HG02623 (cell line): ENCODE measurements at regions not wholly inside any gene's neighbourhood (a gene's known extent, or its start where the extent isn't known, plus 50 kb on each side); places are given as distances from the start of the nearest gene placed in this dataset.
"Not testable (repeated sequence)": the region's sequence is repeated elsewhere in the genome, so short reads cannot be mapped to it uniquely, and the experiment has no call there.

Experiments
- ATAC-seq: cut with Tn5 transposase; IDR thresholded peaks from one replicate; pipeline ENCODE4 v1.9.1; 2021; ENCODE audit warnings: moderate library complexity; ENCODE audit not compliant: unreplicated experiment

DNA sequence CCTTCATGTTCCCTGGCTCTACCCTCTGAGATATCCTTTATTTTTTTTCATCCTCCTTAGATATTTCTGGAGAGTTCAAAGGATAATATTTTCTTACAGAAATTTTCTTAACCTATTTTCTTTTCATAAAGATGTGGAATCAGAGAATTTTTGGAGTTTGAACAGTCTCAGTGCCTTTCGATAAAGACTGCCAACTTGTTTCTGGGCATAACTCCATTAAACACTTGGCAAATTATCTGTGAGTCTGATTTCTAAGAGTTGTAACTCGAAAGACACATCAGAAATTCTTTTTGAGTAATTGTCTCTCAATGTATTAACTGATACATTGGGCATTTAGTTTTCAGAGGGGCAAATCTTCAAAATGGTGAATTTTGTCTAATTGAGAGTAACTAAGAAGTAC is 1255.6 kb downstream of the NCAM2 start:
- no peak for ATAC-seq

DNA sequence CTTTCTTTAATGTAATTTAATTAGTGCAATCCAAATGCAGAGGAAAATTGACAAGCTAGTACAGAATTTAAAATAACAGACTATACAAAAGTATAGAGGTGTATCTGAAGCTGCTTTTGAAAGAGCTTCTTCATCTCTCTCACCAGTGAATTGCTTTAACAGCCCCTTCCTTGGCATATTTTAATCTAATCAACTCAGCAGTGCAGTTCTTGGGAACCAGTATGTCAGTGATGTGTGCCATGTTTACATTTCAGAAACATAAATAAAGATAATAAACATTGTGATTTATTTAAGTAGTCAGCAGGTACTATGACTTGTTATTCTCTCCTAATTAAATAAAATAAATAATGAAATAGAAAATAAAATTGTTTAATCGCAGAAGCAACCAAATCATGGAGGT is 1260.6 kb downstream of the NCAM2 start:
- ATAC-seq, result no peak

DNA sequence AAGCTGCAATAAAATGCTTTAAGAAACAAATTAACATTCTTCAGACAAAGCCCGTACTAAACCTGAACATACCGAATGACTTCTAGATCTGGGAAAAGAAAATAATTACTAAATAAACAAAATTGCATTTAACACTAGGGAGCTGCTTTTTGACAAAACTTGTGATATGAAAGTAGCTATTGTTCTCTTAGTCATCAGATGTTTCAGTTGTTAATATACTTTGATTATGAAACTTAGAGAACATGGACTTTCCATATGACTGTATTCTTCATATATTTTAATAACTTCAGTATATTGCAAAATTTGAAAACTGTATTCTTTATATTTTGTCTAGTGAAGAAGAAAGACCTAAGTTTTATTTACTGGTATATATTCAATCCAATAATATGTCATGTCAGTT is 1262.1 kb downstream of the NCAM2 start:
- ATAC-seq, result no peak

- no peak for ATAC-seq
These were observed 1265.7 kb downstream of the NCAM2 start for GRCh38 chr21:22263890-22264289.

GRCh38 chr21:22277341-22277740 is 1279.1 kb downstream of the NCAM2 start:
- ATAC-seq, result no peak

GRCh38 chr21:22278366-22278765 is 1280.2 kb downstream of the NCAM2 start:
- no peak for ATAC-seq

GRCh38 chr21:22280851-22281250 is 1282.6 kb downstream of the NCAM2 start:
- ATAC-seq, result no peak

DNA sequence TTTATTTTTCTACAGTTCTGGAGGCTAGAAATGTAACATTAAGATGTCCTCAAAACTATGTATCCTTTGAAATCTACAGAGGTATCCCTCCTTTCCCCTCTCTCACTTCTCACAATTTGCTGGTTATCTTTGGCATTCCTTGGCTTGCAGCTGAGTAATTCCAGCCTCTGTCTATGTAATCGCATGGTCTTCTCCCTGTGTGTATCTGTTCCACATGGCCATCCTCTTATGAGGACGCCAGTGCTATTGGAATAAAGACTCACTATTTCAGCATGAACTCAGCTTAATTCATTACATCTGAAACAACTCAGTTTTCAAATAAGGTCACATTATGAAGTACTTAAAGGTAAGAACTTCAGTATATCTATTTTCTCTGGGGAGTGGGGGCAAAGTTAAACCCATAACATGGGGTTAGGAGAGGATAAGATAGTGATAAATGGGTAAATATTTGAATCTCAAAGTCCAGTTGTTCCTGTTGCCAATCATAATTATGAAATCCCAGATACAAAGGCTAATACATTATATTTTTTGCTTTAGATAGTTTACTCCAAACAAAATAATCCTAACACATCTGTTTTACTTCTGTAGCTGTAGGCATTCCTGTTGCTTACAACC is 1290.8 kb downstream of the NCAM2 start:
- ATAC-seq, result no peak

GRCh38 chr21:22292144-22292543 is 1293.9 kb downstream of the NCAM2 start:
- no peak for ATAC-seq

DNA sequence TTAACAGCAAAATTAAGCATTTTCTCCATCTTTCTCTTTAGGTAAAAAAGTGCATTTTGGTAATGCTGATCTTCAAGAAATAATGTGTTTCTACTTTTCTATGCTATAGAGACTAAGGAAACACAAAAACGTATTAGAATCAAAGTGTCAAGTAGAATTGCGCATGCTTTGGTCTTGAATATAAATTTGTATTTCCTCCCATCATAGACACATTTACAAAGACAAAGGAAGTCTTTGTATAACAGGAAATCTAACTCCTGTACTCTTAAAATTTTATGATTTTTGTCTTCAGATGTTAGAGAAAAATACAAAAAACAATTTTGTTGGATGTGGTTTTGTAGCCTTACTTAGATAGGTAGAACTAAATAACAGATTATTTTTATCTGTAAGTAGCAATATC is 1299.4 kb downstream of the NCAM2 start:
- ATAC-seq, result no peak

- no peak for ATAC-seq
These were observed 1313.7 kb downstream of the NCAM2 start for GRCh38 chr21:22311741-22312462.

DNA sequence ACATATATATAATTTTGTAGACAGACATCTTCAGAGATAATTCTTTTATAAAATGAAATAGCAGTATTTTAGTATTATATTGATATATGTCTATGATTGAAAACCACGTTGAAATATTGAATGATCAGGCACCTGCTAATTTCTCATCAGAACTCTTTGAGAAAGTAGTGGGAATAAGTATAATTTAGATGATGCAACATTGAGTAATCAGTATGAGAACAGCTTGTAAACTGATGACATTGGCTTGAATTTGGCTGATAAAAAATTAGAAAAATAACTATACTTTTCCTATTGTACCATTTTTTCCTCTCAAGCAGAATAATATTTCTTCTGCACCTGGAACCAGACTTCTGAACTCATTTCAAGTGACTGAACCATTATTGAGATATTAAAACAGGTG is 1316.8 kb downstream of the NCAM2 start:
- no peak for ATAC-seq

DNA sequence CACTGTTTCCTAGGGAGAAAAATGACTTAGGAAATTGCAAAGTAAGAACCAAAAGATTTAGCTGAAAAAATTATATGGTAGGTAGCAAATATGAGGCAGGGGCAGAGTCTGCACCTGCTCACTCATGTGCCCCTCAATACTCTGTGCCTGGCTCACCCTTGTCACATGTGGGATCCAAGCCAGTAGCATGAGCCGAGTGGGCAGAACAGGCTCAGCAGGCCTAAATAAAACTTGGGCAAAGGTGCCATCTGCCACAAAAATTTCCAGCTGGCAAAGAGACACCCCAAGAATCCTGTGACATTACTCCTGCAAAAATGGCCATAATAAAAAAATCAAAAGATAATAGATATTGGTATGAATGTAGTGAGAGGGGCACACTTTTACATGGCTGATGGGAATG is 1321.2 kb downstream of the NCAM2 start:
- no peak for ATAC-seq

DNA sequence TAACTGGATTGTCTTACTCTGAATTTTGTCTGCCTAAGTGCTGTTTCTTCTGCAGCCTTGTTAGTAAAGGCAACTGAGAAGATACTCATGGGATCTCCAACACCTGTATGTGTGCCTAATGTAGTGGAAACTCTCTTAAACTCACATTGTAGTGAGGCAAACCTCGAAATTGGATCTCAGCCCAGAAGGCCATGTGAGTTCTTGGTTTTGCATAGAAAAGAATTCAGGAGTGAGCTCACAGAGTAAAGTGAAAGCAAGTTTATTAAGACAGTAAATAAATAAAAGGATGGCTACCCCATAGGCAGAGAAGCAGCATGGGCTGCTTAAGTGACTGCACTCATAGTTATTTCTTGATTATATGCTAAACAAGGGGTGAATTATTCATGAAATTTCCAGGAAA is 1344.7 kb downstream of the NCAM2 start:
- no peak for ATAC-seq

GRCh38 chr21:22343303-22343702 is 1345.1 kb downstream of the NCAM2 start:
- no peak for ATAC-seq

DNA sequence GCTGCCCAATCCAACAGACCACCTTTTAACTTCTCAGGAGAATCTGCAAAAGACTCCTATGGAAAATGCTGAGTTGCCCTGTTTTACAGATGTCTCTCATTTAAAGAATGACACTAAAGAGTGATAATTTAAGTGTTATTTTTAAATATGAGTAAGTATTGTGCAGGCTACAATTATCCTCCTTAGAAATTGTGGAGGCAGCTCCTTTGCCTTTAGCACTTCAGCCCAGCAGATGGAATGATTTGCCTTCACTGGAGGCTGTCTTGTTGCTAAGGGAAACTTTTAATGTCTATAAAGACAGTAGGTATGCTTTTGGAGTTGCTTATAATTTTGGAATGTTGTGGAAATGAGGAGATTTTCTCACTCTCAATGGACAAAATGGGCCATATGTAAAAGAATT is 1345.5 kb downstream of the NCAM2 start:
- no peak for ATAC-seq

- no peak for ATAC-seq
These were observed 1347.4 kb downstream of the NCAM2 start for GRCh38 chr21:22345624-22346023.

DNA sequence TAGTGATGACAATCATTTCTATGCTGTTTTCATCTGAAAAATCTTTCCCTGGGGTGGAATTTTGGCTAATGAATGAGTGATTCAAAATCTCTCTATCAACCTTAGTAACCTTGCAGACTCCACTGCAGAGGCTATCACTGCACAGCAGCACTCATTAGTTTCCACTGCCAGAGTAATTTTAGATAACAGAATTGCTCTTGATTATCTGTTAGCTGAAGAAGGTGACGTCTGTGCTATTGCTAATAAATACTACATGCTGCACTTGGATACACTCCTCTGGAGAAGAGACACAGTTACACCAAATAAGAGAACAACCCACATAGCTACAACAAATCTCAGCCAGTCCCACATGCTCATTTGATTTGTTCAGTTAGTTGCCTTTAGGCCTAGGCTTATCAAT is 1348.4 kb downstream of the NCAM2 start:
- no peak for ATAC-seq

DNA sequence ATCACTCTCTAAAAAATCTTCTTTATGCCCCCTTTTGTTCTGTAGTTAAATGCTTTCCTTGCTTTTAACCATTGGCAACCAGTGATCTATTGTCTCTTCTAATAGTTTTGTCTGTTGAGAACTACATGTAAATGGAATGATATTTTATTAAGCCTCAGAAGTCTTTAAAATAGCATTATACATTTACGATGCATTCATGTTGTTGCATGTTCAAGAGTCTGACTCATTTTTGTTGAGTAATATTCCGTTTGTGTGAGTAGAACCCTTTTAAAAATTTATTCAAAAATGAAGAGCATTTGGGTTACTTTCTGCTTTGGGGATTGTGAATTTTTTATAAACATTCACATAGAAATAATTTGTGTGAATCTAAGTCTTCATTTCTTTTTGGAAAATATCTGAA is 1352.9 kb downstream of the NCAM2 start:
- no peak for ATAC-seq

DNA sequence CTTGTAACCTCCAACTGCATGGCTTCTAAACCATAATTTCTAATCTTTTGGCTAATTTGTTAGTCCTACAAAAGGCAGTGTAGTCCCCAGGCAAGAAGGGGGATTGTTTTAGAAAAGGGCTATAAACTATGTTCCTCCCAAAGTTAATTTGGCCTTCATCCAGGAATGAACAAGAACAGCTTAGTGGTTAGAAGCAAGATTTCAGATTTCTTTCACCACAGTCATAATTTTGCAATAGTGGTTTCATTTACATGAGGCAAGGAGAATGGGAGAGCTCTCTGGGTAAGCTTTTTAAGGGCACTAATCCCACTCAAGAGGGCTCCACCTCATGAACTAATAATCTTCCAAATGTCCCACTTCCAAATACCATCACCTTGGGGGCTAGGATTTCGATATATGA is 1353.9 kb downstream of the NCAM2 start:
- ATAC-seq, result no peak

DNA sequence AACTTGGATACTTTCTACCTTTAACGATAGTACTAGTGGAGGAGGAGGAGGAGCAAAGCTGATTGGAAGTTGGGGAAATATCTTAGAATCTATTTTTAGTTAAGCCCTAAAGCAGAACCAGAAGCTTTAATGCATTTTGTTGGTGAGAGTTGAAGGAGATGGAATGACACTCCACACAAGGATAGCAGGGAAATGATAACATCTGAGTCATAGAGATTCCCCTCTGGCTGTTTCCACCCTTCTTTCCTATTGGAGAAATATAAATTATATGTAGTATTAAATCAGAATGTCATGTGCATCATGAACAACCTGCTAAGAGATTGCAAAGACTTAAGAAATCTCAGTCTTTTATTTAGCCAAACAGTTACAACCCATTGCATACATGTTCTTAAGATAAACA is 1357.7 kb downstream of the NCAM2 start:
- no peak for ATAC-seq

DNA sequence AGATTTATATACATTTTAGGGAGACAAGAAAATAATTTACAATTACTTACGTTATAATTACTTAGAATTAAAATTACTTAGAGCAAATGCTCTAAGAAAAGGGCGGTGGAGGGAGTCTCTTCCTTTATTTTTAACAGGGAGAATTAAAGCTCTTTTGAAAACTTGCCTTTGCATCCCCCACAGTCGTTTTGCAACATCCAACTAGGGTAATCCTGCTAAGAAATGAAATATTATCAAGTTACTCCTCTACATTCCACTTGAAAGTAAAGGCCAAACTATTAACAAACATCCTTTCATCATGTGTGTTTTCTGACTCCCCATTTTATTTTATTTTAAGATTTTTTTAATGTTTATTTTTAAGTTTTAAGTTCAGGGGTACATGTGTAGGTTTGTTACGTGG is 1358.5 kb downstream of the NCAM2 start:
- no peak for ATAC-seq

- ATAC-seq, result not testable (repeated sequence)
These were observed 1361.4 kb downstream of the NCAM2 start for GRCh38 chr21:22359599-22359998.
